Cardiac muscle cell (in vitro differentiated cells and primary cell): ENCODE measurements at regions not wholly inside any gene's neighbourhood (a gene's known extent, or its start where the extent isn't known, plus 50 kb on each side); places are given as distances from the start of the nearest gene placed in this dataset.
A peak's percentile ranks its signal among the peaks of the same experiment; 100 is the strongest.

Experiments used
- DNase-seq, 2 donors: peaks; one replicate each; pipeline versions ENCODE4 v3.0.0 to v3.0.0-alpha.2; 2010 to 2017; ENCODE audit warnings: low read depth in 1 of 2, low spot score in 1 of 2
- H3K27ac ChIP-seq: fragments of 200-600 bp; sonication (generic); 2 replicates; pipeline ENCODE4 v1.5.1; 2016
- H3K27me3 ChIP-seq: fragments of 200-600 bp; sonication (generic); 2 replicates; pipeline ENCODE4 v1.6.0; 2016; ENCODE audit warnings: control low read depth
- H3K36me3 ChIP-seq: fragments of 200-600 bp; sonication (generic); 2 replicates; pipeline ENCODE4 v1.5.1; 2016; ENCODE audit warnings: control low read depth
- H3K4me1 ChIP-seq: fragments of 200-600 bp; sonication (generic); 2 replicates; pipeline ENCODE4 v1.8.1; 2017; ENCODE audit warnings: low read depth, mild to moderate bottlenecking, mixed run types
- H3K4me3 ChIP-seq: fragments of 200-600 bp; sonication (generic); 2 replicates; pipeline ENCODE4 v1.5.1; 2016; ENCODE audit warnings: mild to moderate bottlenecking
- H3K9me3 ChIP-seq: fragments of 200-600 bp; sonication (generic); 2 replicates; pipeline ENCODE4 v1.5.1; 2017; ENCODE audit warnings: low read depth, mild to moderate bottlenecking, control low read depth
- CTCF ChIP-seq: IDR thresholded peaks from 2 replicates; pipeline ENCODE4 v1.5.1; 2012; ENCODE audit warnings: low read depth, mild to moderate bottlenecking, low read length

GRCh38 chr2:102967451-102967850 lies 205.6 kb downstream of the TMEM182 start:
- Histone ChIP-seq H3K9me3 (no peaks in the 10 kb centered on the region), H3K27me3 (no peaks in the 10 kb centered on the region), H3K36me3 (no peaks in the 10 kb centered on the region), H3K27ac (no peak overlapping the region), H3K4me1 (no peaks in the 10 kb centered on the region), H3K4me3 (no peak overlapping the region)
- DNase-seq: no peak
- no peak for TF ChIP-seq CTCF

- Histone ChIP-seq H3K27me3 (no peaks in the 10 kb centered on the region), H3K27ac (no peak overlapping the region), H3K9me3 (no peaks in the 10 kb centered on the region), H3K4me1 (no peaks in the 10 kb centered on the region), H3K4me3 (no peak overlapping the region), H3K36me3 (no peaks in the 10 kb centered on the region)
- DNase-seq: no peak
- no peak for TF ChIP-seq CTCF
Observed at GRCh38 chr2:102968375-102968774, 206.5 kb downstream of the TMEM182 start.

- no peak overlapping the region for H3K27ac ChIP-seq
- no peak overlapping the region for H3K4me3 ChIP-seq
- H3K36me3 ChIP-seq: no peaks in the 10 kb centered on the region
- H3K4me1 ChIP-seq: no peaks in the 10 kb centered on the region
- no peak for TF ChIP-seq CTCF
- no peaks in the 10 kb centered on the region for H3K9me3 ChIP-seq
- H3K27me3 ChIP-seq: no peaks in the 10 kb centered on the region
- DNase-seq: no peak
Observed at GRCh38 chr2:102971701-102972100, 209.9 kb downstream of the TMEM182 start.

GRCh38 chr2:102975996-102976975 lies 214.5 kb downstream of the TMEM182 start:
- H3K9me3 ChIP-seq: no peaks in the 10 kb centered on the region
- H3K4me3 ChIP-seq: no peak overlapping the region
- H3K36me3 ChIP-seq: no peaks in the 10 kb centered on the region
- H3K27me3 ChIP-seq: no peaks in the 10 kb centered on the region
- TF ChIP-seq CTCF: peak; percentile 21
- peak in 1 of 2 donors; percentile 71 for DNase-seq
- no peak overlapping the region for H3K27ac ChIP-seq
- H3K4me1 ChIP-seq: no peaks in the 10 kb centered on the region

GRCh38 chr2:102977426-102978090 lies 215.7 kb downstream of the TMEM182 start:
- H3K36me3 ChIP-seq: no peaks in the 10 kb centered on the region

More at GRCh38 chr2:102977426-102978090, 215.7 kb downstream of the TMEM182 start:
- Histone ChIP-seq H3K4me3 (no peak overlapping the region), H3K9me3 (no peaks in the 10 kb centered on the region), H3K27ac (no peak overlapping the region), H3K27me3 (no peaks in the 10 kb centered on the region), H3K4me1 (no peaks in the 10 kb centered on the region)
- TF ChIP-seq CTCF: no peak
- DNase-seq: no peak
